Ovary (tissue), 3 donors: ENCODE measurements at regions not wholly inside any gene's neighbourhood (a gene's known extent, or its start where the extent isn't known, plus 50 kb on each side); places are given as distances from the start of the nearest gene placed in this dataset.

Experiments
- EP300 ChIP-seq: sonication (generic); formaldehyde crosslinking; IDR thresholded peaks from one replicate; pipeline ENCODE4 v1.6.1; 2017; ENCODE audit warnings: antibody characterized with exemption
- POLR2A ChIP-seq: fragments of 450-650 bp; IDR thresholded peaks from one replicate; pipeline ENCODE4 v1.6.1; 2017; ENCODE audit warnings: antibody characterized with exemption, mild to moderate bottlenecking, moderate library complexity
- TF ChIP-seq, protein P1 (sequence below), 3 donors: fragments of 450-650 bp in 2 of 3; fragments of 200-600 bp in 1 of 3; IDR thresholded peaks; one replicate each; pipeline versions ENCODE4 v1.5.1 to v1.8.0; 2016 to 2022; ENCODE audit warnings: antibody characterized with exemption in 3 of 3, mild to moderate bottlenecking in 1 of 3
- donor health status: DM: no; HTN: no; CAD: no.

DNA sequence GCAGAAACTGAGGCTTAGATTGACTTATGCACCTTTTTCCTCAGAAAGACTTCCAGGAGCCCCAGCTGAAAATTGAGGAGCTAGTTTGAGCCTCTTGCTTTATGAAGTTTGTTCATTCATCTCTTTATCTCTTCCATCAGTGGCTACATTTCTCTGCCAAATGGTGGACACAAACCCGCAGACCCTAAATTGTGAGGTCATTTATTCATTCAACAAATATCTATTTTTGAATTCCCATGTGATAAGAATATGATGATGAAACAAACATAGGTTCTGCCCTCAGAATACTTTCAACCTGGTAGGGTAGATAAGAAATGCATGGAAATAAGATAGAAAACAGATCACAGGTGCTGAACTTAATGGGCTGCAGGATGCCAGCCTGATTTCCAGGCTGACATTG is 309.4 kb downstream of the TNS1 start:
- TF ChIP-seq, protein P1, sequence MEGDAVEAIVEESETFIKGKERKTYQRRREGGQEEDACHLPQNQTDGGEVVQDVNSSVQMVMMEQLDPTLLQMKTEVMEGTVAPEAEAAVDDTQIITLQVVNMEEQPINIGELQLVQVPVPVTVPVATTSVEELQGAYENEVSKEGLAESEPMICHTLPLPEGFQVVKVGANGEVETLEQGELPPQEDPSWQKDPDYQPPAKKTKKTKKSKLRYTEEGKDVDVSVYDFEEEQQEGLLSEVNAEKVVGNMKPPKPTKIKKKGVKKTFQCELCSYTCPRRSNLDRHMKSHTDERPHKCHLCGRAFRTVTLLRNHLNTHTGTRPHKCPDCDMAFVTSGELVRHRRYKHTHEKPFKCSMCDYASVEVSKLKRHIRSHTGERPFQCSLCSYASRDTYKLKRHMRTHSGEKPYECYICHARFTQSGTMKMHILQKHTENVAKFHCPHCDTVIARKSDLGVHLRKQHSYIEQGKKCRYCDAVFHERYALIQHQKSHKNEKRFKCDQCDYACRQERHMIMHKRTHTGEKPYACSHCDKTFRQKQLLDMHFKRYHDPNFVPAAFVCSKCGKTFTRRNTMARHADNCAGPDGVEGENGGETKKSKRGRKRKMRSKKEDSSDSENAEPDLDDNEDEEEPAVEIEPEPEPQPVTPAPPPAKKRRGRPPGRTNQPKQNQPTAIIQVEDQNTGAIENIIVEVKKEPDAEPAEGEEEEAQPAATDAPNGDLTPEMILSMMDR (IDR thresholded peaks at IDR 0.05), result no peak
- TF ChIP-seq POLR2A (no peak), EP300 (no peak)
